HCT116 (cell line): ENCODE measurements at regions not wholly inside any gene's neighbourhood (a gene's known extent, or its start where the extent isn't known, plus 50 kb on each side); places are given as distances from the start of the nearest gene placed in this dataset.

Experiments used
- ATAC-seq: fragments of 200-7000 bp; cut with Tn5 transposase; 2 replicates; pipeline ENCODE4 v1.9.1; 2020; ENCODE audit warnings: mild to moderate bottlenecking, moderate library complexity
- BruUV-seq: library from RNA; stranded (reverse); fragments of 400-500 nt; replicated peaks from 2 replicates; lab custom pipeline; 2021; lab: Mats Ljungman, UMichigan
- CTCF ChIA-PET: fragments of 300-600 bp; sonication (Branson Sonifier 250); formaldehyde crosslinking; loops from one replicate; lab custom pipeline; 2021; ENCODE audit warnings: antibody characterized with exemption; lab: Charles Lee
- POLR2A ChIA-PET: fragments of 300-600, 350-600 bp; sonication (Branson Sonifier 250); formaldehyde crosslinking; loops from one replicate; lab custom pipeline; 2021; ENCODE audit warnings: antibody characterized with exemption; lab: Charles Lee
- RAD21 ChIA-PET, 2 experiments: fragments of 300-600 bp; sonication (Branson Sonifier 250); formaldehyde crosslinking; loops; one replicate each; lab custom pipeline; 2023; ENCODE audit warnings: low total read pairs in 2 of 2; ENCODE audit not compliant: uncharacterized antibody in 2 of 2, unreplicated experiment in 2 of 2, low non-redundant PET in 1 of 2; lab: Charles Lee
- DNase-seq: peaks from one replicate; pipeline ENCODE4 v3.0.0-alpha.2; 2010; ENCODE audit warnings: low read depth, low spot score
- H2AFZ ChIP-seq: fragments of 200-600 bp; shearing (Covaris generic), sonication (generic); 2 replicates; pipeline ENCODE4 v1.6.1; 2017; ENCODE audit warnings: low read depth, mixed run types, mixed read lengths, antibody characterized with exemption, low read length; ENCODE audit not compliant: poor library complexity, severe bottlenecking
- H3K27ac ChIP-seq: 2 replicates; pipeline ENCODE4 v1.5.1; 2012; ENCODE audit warnings: low read depth, low read length
- H3K27me3 ChIP-seq: fragments of 200-600 bp; sonication (generic); 2 replicates; pipeline ENCODE4 v1.6.1; 2016; ENCODE audit warnings: mixed run types, low read length, mixed read lengths; ENCODE audit not compliant: insufficient read depth
- H3K36me3 ChIP-seq, 2 experiments: fragments of 200-500 bp in 1 of 2; fragments of 200-600 bp in 1 of 2; sonication (Bioruptor generic) in 1 of 2; sonication (generic) in 1 of 2; 2 replicates each; pipeline versions ENCODE4 v1.5.1 to v1.6.1; 2014 to 2016; ENCODE audit warnings: low read length in 2 of 2, inconsistent platforms in 1 of 2, mixed read lengths in 1 of 2, mixed run types in 1 of 2; ENCODE audit not compliant: insufficient read depth in 2 of 2, control insufficient read depth in 1 of 2
- H3K4me1 ChIP-seq, 2 experiments: fragments of 200-600 bp in 1 of 2; sonication (generic) in 1 of 2; 2 replicates each; pipeline versions ENCODE4 v1.5.1 to v1.6.1; 2012 to 2017; ENCODE audit warnings: low read length in 2 of 2, inconsistent platforms in 1 of 2, mild to moderate bottlenecking in 1 of 2, mixed read lengths in 1 of 2, mixed run types in 1 of 2, moderate library complexity in 1 of 2; ENCODE audit not compliant: insufficient read depth in 2 of 2, control insufficient read depth in 1 of 2
- H3K4me2 ChIP-seq: fragments of 200-600 bp; sonication (generic); 2 replicates; pipeline ENCODE4 v1.6.1; 2017; ENCODE audit warnings: mixed run types, low read length, mixed read lengths
- H3K4me3 ChIP-seq, 2 experiments: fragments of 200-600 bp in 1 of 2; sonication (generic) in 1 of 2; replicated peaks in 1 of 2; 2 replicates each; pipeline ENCODE4 v1.5.1; 2011 to 2016; ENCODE audit warnings: low read length in 2 of 2, control low read depth in 1 of 2, low read depth in 1 of 2, mild to moderate bottlenecking in 1 of 2, mixed read lengths in 1 of 2, mixed run types in 1 of 2
- H3K79me2 ChIP-seq: fragments of 200-600 bp; sonication (generic); 2 replicates; pipeline ENCODE4 v1.6.1; 2017; ENCODE audit warnings: mild to moderate bottlenecking, mixed run types, low read length, moderate library complexity, mixed read lengths; ENCODE audit not compliant: insufficient read depth
- H3K9ac ChIP-seq: fragments of 200-600 bp; sonication (generic); 2 replicates; pipeline ENCODE4 v1.6.1; 2016; ENCODE audit warnings: low read length, mixed read lengths
- H3K9me2 ChIP-seq: fragments of 200-600 bp; sonication (generic), shearing (Covaris generic); 2 replicates; pipeline ENCODE4 v1.6.1; 2017; ENCODE audit warnings: mixed run types, mild to moderate bottlenecking, moderate library complexity; ENCODE audit not compliant: insufficient read depth
- H3K9me3 ChIP-seq, 2 experiments: fragments of 200-500 bp in 1 of 2; fragments of 200-600 bp in 1 of 2; sonication (Bioruptor generic) in 1 of 2; sonication (generic) in 1 of 2; 2 replicates each; pipeline ENCODE4 v1.6.1; 2014 to 2017; ENCODE audit warnings: low read length in 2 of 2, mixed read lengths in 2 of 2, inconsistent platforms in 1 of 2, low read depth in 1 of 2, mild to moderate bottlenecking in 1 of 2, mixed run types in 1 of 2, moderate library complexity in 1 of 2; ENCODE audit not compliant: control insufficient read depth in 1 of 2, insufficient read depth in 1 of 2
- H4K20me1 ChIP-seq: fragments of 200-600 bp; sonication (generic), shearing (Covaris generic); 2 replicates; pipeline ENCODE4 v1.6.1; 2017; ENCODE audit warnings: mixed run types, mild to moderate bottlenecking, moderate library complexity; ENCODE audit not compliant: insufficient read depth
- CTCF ChIP-seq, 3 experiments: fragments of 200-600 bp in 1 of 3; sonication (generic) in 1 of 3; IDR thresholded peaks in 2 of 3; conservative IDR thresholded peaks in 1 of 3; 2 replicates each; pipeline ENCODE4 v1.5.1; 2012 to 2017; ENCODE audit warnings: low read depth in 2 of 3, low read length in 2 of 3, antibody characterized with exemption in 1 of 3, borderline replicate concordance in 1 of 3, control low read depth in 1 of 3, mild to moderate bottlenecking in 1 of 3, mixed read lengths in 1 of 3, mixed run types in 1 of 3, moderate library complexity in 1 of 3; ENCODE audit not compliant: insufficient read depth in 1 of 3
- EGR1 ChIP-seq: IDR thresholded peaks from 2 replicates; pipeline ENCODE4 v1.6.1; 2012; ENCODE audit warnings: low read depth
- EZH2 ChIP-seq: fragments of 200-600 bp; sonication (generic); IDR thresholded peaks from 2 replicates; pipeline ENCODE4 v1.6.1; 2017; ENCODE audit warnings: antibody characterized with exemption, mixed run types
- POLR2A ChIP-seq: IDR thresholded peaks from 2 replicates; pipeline ENCODE4 v1.7.0; 2011; ENCODE audit warnings: borderline replicate concordance; ENCODE audit not compliant: insufficient read depth, insufficient read length; ENCODE audit errors: extremely low read depth
- POLR2AphosphoS5 ChIP-seq: IDR thresholded peaks from 2 replicates; pipeline ENCODE4 v1.6.1; 2011; ENCODE audit warnings: mild to moderate bottlenecking, low read depth, low read length, moderate library complexity
- SIN3A ChIP-seq: IDR thresholded peaks from 2 replicates; pipeline ENCODE4 v1.6.1; 2012; ENCODE audit warnings: low read depth
- SP1 ChIP-seq: IDR thresholded peaks from 2 replicates; pipeline ENCODE4 v1.6.1; 2012; ENCODE audit warnings: low read depth
- SRF ChIP-seq: IDR thresholded peaks from 2 replicates; pipeline ENCODE4 v1.6.1; 2012; ENCODE audit warnings: low read depth
- TCF7L2 ChIP-seq: IDR thresholded peaks from 2 replicates; pipeline ENCODE4 v1.7.0; 2011; ENCODE audit warnings: borderline replicate concordance, inconsistent platforms; ENCODE audit not compliant: insufficient read depth, insufficient read length; ENCODE audit errors: extremely low read depth
- YY1 ChIP-seq: IDR thresholded peaks from 2 replicates; pipeline ENCODE4 v1.6.1; 2011; ENCODE audit warnings: low read length, low read depth, moderate library complexity, mild to moderate bottlenecking; ENCODE audit not compliant: insufficient replicate concordance; ENCODE audit errors: extremely low read depth
- ZBTB33 ChIP-seq: IDR thresholded peaks from 2 replicates; pipeline ENCODE4 v1.6.1; 2011; ENCODE audit warnings: mild to moderate bottlenecking, low read length, moderate library complexity; ENCODE audit not compliant: insufficient replicate concordance; ENCODE audit errors: extremely low read depth
- ZFX ChIP-seq: fragments of 450-650 bp; IDR thresholded peaks from 2 replicates; pipeline ENCODE4 v1.6.1; 2017
- ZNF274 ChIP-seq: fragments of 200-500 bp; sonication (Bioruptor generic); IDR thresholded peaks from 2 replicates; pipeline ENCODE4 v1.6.1; 2014; ENCODE audit warnings: mild to moderate bottlenecking, low read depth, low read length, inconsistent platforms
- intact Hi-C: fragments of 100-400 bp; cut with micrococcal nuclease; formaldehyde crosslinking; loops from 2 replicates; pipeline ENCODE4 v1.10.0; 2022

GRCh38 chr13:58985845-58986244, 1177.9 kb downstream of the DIAPH3 start:
- no peak overlapping the region for H3K27ac ChIP-seq
- H3K79me2 ChIP-seq: no peaks in the 10 kb centered on the region
- ChIA-PET POLR2A (no interaction called here), CTCF (no interaction called here), RAD21 (no interaction called here)
- no peaks in the 10 kb centered on the region for H3K9me2 ChIP-seq
- H3K4me1 ChIP-seq: no peaks in the 10 kb centered on the region
- H3K9ac ChIP-seq: no peak overlapping the region
- TF ChIP-seq YY1 (no peak), ZFX (no peak), POLR2A (no peak), SP1 (no peak), SIN3A (no peak), EGR1 (no peak), POLR2AphosphoS5 (no peak), CTCF (IDR thresholded peaks at IDR 0.05 in 2 of 3, conservative IDR thresholded peaks at IDR 0.05 in 1 of 3; ENCODE audit: borderline replicate concordance in 1 of 3, insufficient read depth in 1 of 3, low read depth in 2 of 3, low read length in 2 of 3) (no peak)
- H3K27me3 ChIP-seq: no peaks in the 10 kb centered on the region
- peaks cover 0 to 8% of the 10 kb centered on the region in 2 experiments; a peak in 2 of 4 replicates for H3K9me3 ChIP-seq
- no peaks in the 10 kb centered on the region for H4K20me1 ChIP-seq
- H3K4me3 ChIP-seq: no peak overlapping the region
- intact Hi-C loops: no loop called here
- no peak overlapping the region for H3K4me2 ChIP-seq
- ATAC-seq (no peak), DNase-seq (no peak)
- H2AFZ ChIP-seq: no peak overlapping the region
- H3K36me3 ChIP-seq: no peaks in the 10 kb centered on the region
- BruUV-seq: no TSS peak

GRCh38 chr13:58989556-58989955, 1174.2 kb downstream of the DIAPH3 start:
- Histone ChIP-seq H2AFZ (no peak overlapping the region), H3K36me3 (no peaks in the 10 kb centered on the region), H3K79me2 (no peaks in the 10 kb centered on the region), H3K4me2 (no peak overlapping the region), H3K9me3 (peaks cover 0 to 16% of the 10 kb centered on the region in 2 experiments; a peak in 2 of 4 replicates), H3K9me2 (no peaks in the 10 kb centered on the region), H3K9ac (no peak overlapping the region), H3K27me3 (no peaks in the 10 kb centered on the region), H4K20me1 (no peaks in the 10 kb centered on the region), H3K27ac (no peak overlapping the region), H3K4me1 (no peaks in the 10 kb centered on the region), H3K4me3 (no peak overlapping the region)
- CTCF ChIA-PET: no interaction called here
- POLR2A ChIA-PET: no interaction called here
- ATAC-seq (no peak), DNase-seq (no peak)
- no TSS peak for BruUV-seq
- intact Hi-C loops: no loop called here
- RAD21 ChIA-PET: no interaction called here
- TF ChIP-seq TCF7L2 (no peak), EZH2 (no peak), SRF (no peak), ZBTB33 (no peak), POLR2A (no peak), ZNF274 (no peak), POLR2AphosphoS5 (no peak), CTCF (IDR thresholded peaks at IDR 0.05 in 2 of 3, conservative IDR thresholded peaks at IDR 0.05 in 1 of 3; ENCODE audit: borderline replicate concordance in 1 of 3, insufficient read depth in 1 of 3, low read depth in 2 of 3, low read length in 2 of 3) (no peak)
